PC-3 (cell line): ENCODE measurements at regions not wholly inside any gene's neighbourhood (a gene's known extent, or its start where the extent isn't known, plus 50 kb on each side); places are given as distances from the start of the nearest gene placed in this dataset.

ENCODE experiments used
- CTCF ChIP-seq: fragments of 300-600 bp; sonication (generic); conservative IDR thresholded peaks from 2 replicates; pipeline ENCODE4 v1.5.1; 2017; ENCODE audit warnings: antibody characterized with exemption, low read depth, mild to moderate bottlenecking, low read length
- EZH2 ChIP-seq: fragments of 300-600 bp; sonication (generic); IDR thresholded peaks from one replicate; pipeline ENCODE4 v1.6.1; 2017; ENCODE audit warnings: antibody characterized with exemption, mild to moderate bottlenecking, low read length; ENCODE audit not compliant: unreplicated experiment

- TF ChIP-seq EZH2 (no peak), CTCF (peak; percentile 45)
Measured at GRCh38 chr17:34146440-34147043, 108.5 kb upstream of the CCL2 start.
